Left renal cortex interstitium (tissue), 4 donors: ENCODE measurements at regions not wholly inside any gene's neighbourhood (a gene's known extent, or its start where the extent isn't known, plus 50 kb on each side); places are given as distances from the start of the nearest gene placed in this dataset.

Experiments
- DNase-seq, 4 donors: peaks; one replicate each; pipeline ENCODE4 v3.0.0-alpha.2; 2013; ENCODE audit warnings: low read depth in 4 of 4, low spot score in 2 of 4, missing footprints in 1 of 4

GRCh38 chr5:109944461-109944860 lies 254.7 kb downstream of the MAN2A1 start:
- DNase-seq = no peak

GRCh38 chr5:109945097-109945678 lies 255.5 kb downstream of the MAN2A1 start:
- DNase-seq = no peak

- no peak for DNase-seq
Observed at GRCh38 chr5:109945723-109946480, 256.2 kb downstream of the MAN2A1 start.

- DNase-seq = no peak
Observed at GRCh38 chr5:109946610-109947009, 256.9 kb downstream of the MAN2A1 start.

GRCh38 chr5:109947667-109948066 lies 257.9 kb downstream of the MAN2A1 start:
- DNase-seq = no peak

- DNase-seq = no peak
Observed at GRCh38 chr5:109950634-109951033, 260.9 kb downstream of the MAN2A1 start.

GRCh38 chr5:109951348-109951747 lies 261.6 kb downstream of the MAN2A1 start:
- no peak for DNase-seq

GRCh38 chr5:109951758-109952157 lies 262.0 kb downstream of the MAN2A1 start:
- DNase-seq = no peak

GRCh38 chr5:109953761-109954160 lies 264.0 kb downstream of the MAN2A1 start:
- DNase-seq = no peak

- no peak for DNase-seq
Observed at GRCh38 chr5:109956884-109957283, 267.2 kb downstream of the MAN2A1 start.

- DNase-seq = no peak
Observed at GRCh38 chr5:109958082-109958481, 268.4 kb downstream of the MAN2A1 start.

GRCh38 chr5:109959652-109960051 lies 269.9 kb downstream of the MAN2A1 start:
- no peak for DNase-seq

- no peak for DNase-seq
Observed at GRCh38 chr5:109961751-109962150, 272.0 kb downstream of the MAN2A1 start.

GRCh38 chr5:109962882-109963603 lies 273.3 kb downstream of the MAN2A1 start:
- no peak for DNase-seq

- no peak for DNase-seq
Observed at GRCh38 chr5:109964136-109964535, 274.4 kb downstream of the MAN2A1 start.

- no peak for DNase-seq
Observed at GRCh38 chr5:109965634-109966033, 275.9 kb downstream of the MAN2A1 start.

- no peak for DNase-seq
Observed at GRCh38 chr5:109971968-109972367, 282.2 kb downstream of the MAN2A1 start.

GRCh38 chr5:109981979-109982378 lies 292.3 kb downstream of the MAN2A1 start:
- DNase-seq = no peak

GRCh38 chr5:109982966-109983534 lies 293.3 kb downstream of the MAN2A1 start:
- no peak for DNase-seq

- DNase-seq = no peak
Observed at GRCh38 chr5:109986726-109987125, 297.0 kb downstream of the MAN2A1 start.

GRCh38 chr5:109987355-109987754 lies 297.6 kb downstream of the MAN2A1 start:
- no peak for DNase-seq
